Thoracic aorta (tissue), 2 donors: ENCODE measurements at regions not wholly inside any gene's neighbourhood (a gene's known extent, or its start where the extent isn't known, plus 50 kb on each side); places are given as distances from the start of the nearest gene placed in this dataset.

Experiments
- ATAC-seq: fragments of 150-250 bp; one replicate; pipeline ENCODE4 v1.8.0; 2017; ENCODE audit warnings: low read depth; ENCODE audit not compliant: insufficient number of reproducible peaks, low FRiP score
- DNase-seq: peaks from one replicate; pipeline ENCODE4 v3.0.0-alpha.2; 2020; ENCODE audit warnings: low spot score
- H3K27ac ChIP-seq, 2 donors: fragments of 200-600 bp; sonication (generic); 1 replicate in 1 of 2; 2 replicates in 1 of 2; pipeline ENCODE4 v1.5.1; 2016; ENCODE audit warnings: mild to moderate bottlenecking in 2 of 2, moderate library complexity in 2 of 2
- H3K27me3 ChIP-seq: fragments of 200-600 bp; sonication (generic); replicated peaks from 2 replicates; pipeline ENCODE4 v1.6.0; 2016; ENCODE audit warnings: mild to moderate bottlenecking; ENCODE audit not compliant: insufficient read depth
- H3K36me3 ChIP-seq: fragments of 200-600 bp; sonication (generic); one replicate; pipeline ENCODE4 v1.5.1; 2016
- H3K4me1 ChIP-seq, 2 donors: fragments of 200-600 bp; sonication (generic); 1 replicate in 1 of 2; 2 replicates in 1 of 2; pipeline versions ENCODE4 v1.5.1 to v1.6.0; 2016; ENCODE audit warnings: low read depth in 2 of 2, mild to moderate bottlenecking in 1 of 2; ENCODE audit not compliant: control insufficient read depth in 1 of 2
- H3K4me3 ChIP-seq: fragments of 200-600 bp; sonication (generic); 2 replicates; pipeline ENCODE4 v1.5.1; 2016; ENCODE audit warnings: mild to moderate bottlenecking
- H3K9me3 ChIP-seq: fragments of 200-600 bp; sonication (generic); 2 replicates; pipeline ENCODE4 v1.5.1; 2016
- CTCF ChIP-seq: fragments of 200-600 bp; sonication (generic); IDR thresholded peaks from one replicate; pipeline ENCODE4 v1.5.1; 2019; ENCODE audit warnings: antibody characterized with exemption

- TF ChIP-seq CTCF, result no peak
- Histone ChIP-seq H3K4me1 (no peaks in the 10 kb centered on the region), H3K9me3 (no peaks in the 10 kb centered on the region), H3K27ac (no peak overlapping the region), H3K36me3 (no peaks in the 10 kb centered on the region), H3K4me3 (no peak overlapping the region), H3K27me3 (no peaks in the 10 kb centered on the region)
- no peak for ATAC-seq
- no peak for DNase-seq
Measured at GRCh38 chr3:10560060-10560861, 54.9 kb upstream of the ATP2B2 start.

- Histone ChIP-seq H3K27me3 (no peaks in the 10 kb centered on the region), H3K36me3 (no peaks in the 10 kb centered on the region), H3K4me1 (no peaks in the 10 kb centered on the region), H3K4me3 (no peak overlapping the region), H3K9me3 (no peaks in the 10 kb centered on the region), H3K27ac (no peak overlapping the region)
- TF ChIP-seq CTCF, result no peak
- DNase-seq, result no peak
- no peak for ATAC-seq
Measured at GRCh38 chr3:10561162-10561945, 56.0 kb upstream of the ATP2B2 start.

GRCh38 chr3:10561946-10562560, 56.7 kb upstream of the ATP2B2 start:
- no peak for DNase-seq
- Histone ChIP-seq H3K36me3 (no peaks in the 10 kb centered on the region), H3K9me3 (no peaks in the 10 kb centered on the region), H3K27me3 (no peaks in the 10 kb centered on the region), H3K4me1 (no peaks in the 10 kb centered on the region), H3K4me3 (no peak overlapping the region), H3K27ac (no peak overlapping the region)
- TF ChIP-seq CTCF, result no peak
- no peak for ATAC-seq

GRCh38 chr3:10563396-10563795, 58.0 kb upstream of the ATP2B2 start:
- ATAC-seq (no peak), DNase-seq (no peak)
- no peak for TF ChIP-seq CTCF
- no peaks in the 10 kb centered on the region for H3K4me1 ChIP-seq
- no peaks in the 10 kb centered on the region for H3K27me3 ChIP-seq
- no peak overlapping the region for H3K27ac ChIP-seq
- H3K9me3 ChIP-seq, result no peaks in the 10 kb centered on the region
- no peaks in the 10 kb centered on the region for H3K36me3 ChIP-seq
- H3K4me3 ChIP-seq, result no peak overlapping the region

- no peak for TF ChIP-seq CTCF
- H3K27ac ChIP-seq, result no peak overlapping the region
- H3K4me3 ChIP-seq, result no peak overlapping the region
- H3K36me3 ChIP-seq, result no peaks in the 10 kb centered on the region
- no peak for ATAC-seq
- H3K9me3 ChIP-seq, result no peaks in the 10 kb centered on the region
- no peak for DNase-seq
- H3K27me3 ChIP-seq, result no peaks in the 10 kb centered on the region
- no peaks in the 10 kb centered on the region for H3K4me1 ChIP-seq
Measured at GRCh38 chr3:10565814-10566213, 60.4 kb upstream of the ATP2B2 start.
